Endodermal cell (in vitro differentiated cells): ENCODE measurements at regions not wholly inside any gene's neighbourhood (a gene's known extent, or its start where the extent isn't known, plus 50 kb on each side); places are given as distances from the start of the nearest gene placed in this dataset.

Experiments used
- DNase-seq: peaks from one replicate; pipeline ENCODE4 v3.0.0-alpha.2; 2017
- H3K27ac ChIP-seq: 2 replicates; pipeline ENCODE4 v1.5.1; 2013; ENCODE audit warnings: mild to moderate bottlenecking, low read depth, low read length, moderate library complexity
- H3K27me3 ChIP-seq: 2 replicates; pipeline ENCODE4 v1.6.1; 2013; ENCODE audit warnings: mild to moderate bottlenecking, low read length, moderate library complexity; ENCODE audit not compliant: insufficient read depth, control insufficient read depth, poor library complexity, severe bottlenecking
- H3K36me3 ChIP-seq: 2 replicates; pipeline ENCODE4 v1.7.0; 2013; ENCODE audit warnings: mild to moderate bottlenecking, low read length, moderate library complexity; ENCODE audit not compliant: control insufficient read depth, insufficient read depth
- H3K4me1 ChIP-seq: one replicate; pipeline ENCODE4 v1.7.0; 2013; ENCODE audit warnings: low read length; ENCODE audit not compliant: control insufficient read depth, insufficient read depth
- H3K4me3 ChIP-seq: 2 replicates; pipeline ENCODE4 v1.5.1; 2013; ENCODE audit warnings: mild to moderate bottlenecking, low read length, moderate library complexity
- H3K9ac ChIP-seq: 2 replicates; pipeline ENCODE4 v1.6.1; 2013; ENCODE audit warnings: mild to moderate bottlenecking, low read length, moderate library complexity; ENCODE audit not compliant: poor library complexity, severe bottlenecking; ENCODE audit errors: extremely low read depth
- H3K9me3 ChIP-seq: 2 replicates; pipeline ENCODE4 v1.6.1; 2013; ENCODE audit warnings: mild to moderate bottlenecking, low read length, moderate library complexity; ENCODE audit not compliant: control insufficient read depth
- H3K27ac Mint-ChIP-seq: 2 replicates; pipeline ENCODE4 v1.8.0; 2020; ENCODE audit warnings: mixed read lengths
- H3K27me3 Mint-ChIP-seq: 2 replicates; pipeline ENCODE4 v1.8.0; 2021; ENCODE audit warnings: mild to moderate bottlenecking, mixed read lengths; ENCODE audit not compliant: insufficient read depth
- H3K36me3 Mint-ChIP-seq: 2 replicates; pipeline ENCODE4 v1.8.0; 2020; ENCODE audit warnings: low read depth, mixed read lengths
- H3K4me1 Mint-ChIP-seq: 2 replicates; pipeline ENCODE4 v1.8.0; 2020; ENCODE audit warnings: mixed read lengths
- H3K4me3 Mint-ChIP-seq: 2 replicates; pipeline ENCODE4 v1.8.0; 2020; ENCODE audit warnings: mild to moderate bottlenecking, moderate library complexity, mixed read lengths
- H3K9me3 Mint-ChIP-seq: 2 replicates; pipeline ENCODE4 v1.8.0; 2020; ENCODE audit warnings: mild to moderate bottlenecking, mixed read lengths
- CTCF ChIP-seq: fragments of 200-600 bp; sonication (generic); conservative IDR thresholded peaks from 2 replicates; pipeline ENCODE4 v1.5.0; 2021; ENCODE audit warnings: antibody characterized with exemption, mild to moderate bottlenecking
- WGBS, 2 experiments: methylation state at CpG; one replicate each; pipeline versions ENCODE4 v1.1.5 to v1.1.7; 2013; ENCODE audit warnings: missing lambda C conversion rate in 2 of 2, mixed read lengths in 1 of 2; ENCODE audit not compliant: insufficient coverage in 1 of 2, insufficient read length in 1 of 2; 5-methylcytosine and 5-hydroxymethylcytosine counted together

- Histone ChIP-seq H3K9ac (no peak overlapping the region), H3K36me3 (no peaks in the 10 kb centered on the region), H3K4me3 (no peak overlapping the region), H3K4me1 (no peaks in the 10 kb centered on the region), H3K9me3 (no peaks in the 10 kb centered on the region), H3K27me3 (no peaks in the 10 kb centered on the region), H3K27ac (no peak overlapping the region)
- Mint-ChIP-seq H3K36me3 (no peaks in the 10 kb centered on the region), H3K27ac (no peak overlapping the region), H3K9me3 (peaks cover 3% of the 10 kb centered on the region), H3K4me3 (no peak overlapping the region), H3K27me3 (no peaks in the 10 kb centered on the region), H3K4me1 (peaks cover 5% of the 10 kb centered on the region)
- 85 to 92% methylated on average over 2 of the region's 2 CpGs for WGBS, 2 experiments
- TF ChIP-seq CTCF, result no peak
- DNase-seq, result no peak
Measured at GRCh38 chr11:92098172-92098571, 126.4 kb upstream of the FAT3 start.

- Histone ChIP-seq H3K36me3 (no peaks in the 10 kb centered on the region), H3K27me3 (no peaks in the 10 kb centered on the region), H3K9ac (no peak overlapping the region), H3K9me3 (no peaks in the 10 kb centered on the region), H3K27ac (no peak overlapping the region), H3K4me1 (no peaks in the 10 kb centered on the region), H3K4me3 (no peak overlapping the region)
- Mint-ChIP-seq H3K27me3 (peaks cover 7% of the 10 kb centered on the region), H3K9me3 (peaks cover 5% of the 10 kb centered on the region), H3K36me3 (no peaks in the 10 kb centered on the region), H3K4me1 (peaks cover 6% of the 10 kb centered on the region), H3K4me3 (no peak overlapping the region), H3K27ac (no peak overlapping the region)
- TF ChIP-seq CTCF, result no peak
- no peak for DNase-seq
- 85 to 93% methylated on average over 3 to 5 of the region's 5 CpGs for WGBS, 2 experiments
Measured at GRCh38 chr11:92087725-92088537, 136.7 kb upstream of the FAT3 start.

GRCh38 chr11:92083123-92083522 lies 141.5 kb upstream of the FAT3 start:
- H3K9me3 Mint-ChIP-seq, result peaks cover 11% of the 10 kb centered on the region
- H3K36me3 ChIP-seq, result no peaks in the 10 kb centered on the region
- no peak overlapping the region for H3K27ac ChIP-seq
- peaks cover 7% of the 10 kb centered on the region for H3K27me3 Mint-ChIP-seq
- DNase-seq, result no peak
- H3K4me3 ChIP-seq, result no peak overlapping the region
- H3K9me3 ChIP-seq, result peaks cover 7% of the 10 kb centered on the region
- no peak overlapping the region for H3K4me3 Mint-ChIP-seq
- H3K27me3 ChIP-seq, result no peaks in the 10 kb centered on the region
- no peak overlapping the region for H3K9ac ChIP-seq
- H3K4me1 Mint-ChIP-seq, result no peaks in the 10 kb centered on the region
- TF ChIP-seq CTCF, result no peak
- H3K4me1 ChIP-seq, result no peaks in the 10 kb centered on the region
- H3K27ac Mint-ChIP-seq, result no peak overlapping the region
- 60 to 86% methylated on average over 2 to 3 of the region's 3 CpGs for WGBS, 2 experiments
- no peaks in the 10 kb centered on the region for H3K36me3 Mint-ChIP-seq
